ENCODE measurements at regions not wholly inside any gene's neighbourhood (a gene's known extent, or its start where the extent isn't known, plus 50 kb on each side); places are given as distances from the start of the nearest gene placed in this dataset.

- TF ChIP-seq CTCF (IDR thresholded peaks at IDR 0.05 in 8 of 11, conservative IDR thresholded peaks at IDR 0.05 in 3 of 11) (no peak), POLR2A (IDR thresholded peaks at IDR 0.05) (no peak), POLR2AphosphoS5 (IDR thresholded peaks at IDR 0.05) (no peak)
These were observed 367.1 kb upstream of the PDE4D start for GRCh38 chr5:60260658-60261057.

All from spleen (tissue), 7 donors.